ENCODE measurements at regions not wholly inside any gene's neighbourhood (a gene's known extent, or its start where the extent isn't known, plus 50 kb on each side); places are given as distances from the start of the nearest gene placed in this dataset.

DNA sequence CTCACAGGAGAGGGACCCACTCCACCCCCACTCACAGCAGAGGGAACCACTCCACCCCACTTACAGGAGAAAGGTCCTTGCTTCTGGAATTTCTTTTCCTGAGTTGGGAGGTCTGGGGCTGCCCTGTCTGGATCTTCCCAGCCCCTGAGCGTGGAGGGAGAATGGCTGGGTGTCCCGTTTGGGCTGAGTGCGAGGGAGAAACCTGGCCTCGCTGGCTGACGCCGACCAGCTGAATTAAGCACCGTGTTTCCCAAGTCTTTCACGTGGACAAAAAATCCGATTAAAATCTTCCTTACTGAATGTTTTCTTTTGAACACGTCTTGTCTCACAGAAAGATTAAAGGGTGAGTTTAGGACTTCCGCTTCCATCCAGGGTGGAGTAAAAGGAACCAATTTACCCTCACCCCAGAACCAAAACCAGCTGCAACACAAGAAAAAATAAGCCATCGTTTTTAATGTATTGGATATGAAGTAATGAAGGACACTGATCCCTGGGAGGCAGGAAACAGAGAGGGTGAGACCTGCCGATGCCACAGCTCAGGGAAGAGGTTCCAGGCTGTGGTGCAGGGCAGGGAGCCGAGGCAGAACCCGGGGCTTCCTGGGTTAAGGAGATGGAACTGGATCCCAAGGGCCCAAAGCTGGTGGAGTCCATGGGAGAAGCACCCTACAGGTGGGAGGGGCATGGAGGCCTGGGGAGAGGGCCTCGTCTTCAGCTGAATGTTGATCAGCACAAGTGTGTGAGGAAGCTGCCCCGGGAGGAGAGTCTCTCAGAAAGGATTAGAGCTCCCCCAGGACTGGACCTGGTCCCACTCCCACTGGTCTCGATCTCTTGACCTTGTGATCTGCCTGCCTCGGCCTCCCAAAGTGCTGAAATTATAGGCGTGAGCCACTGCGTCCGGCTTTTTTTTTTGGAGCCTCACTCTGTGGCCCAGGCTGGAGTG, 60.3 kb downstream of the RTP5 start:
- no peaks in the 10 kb centered on the region for H3K9me3 ChIP-seq (ENCODE audit: low read length)
- H3K4me3 ChIP-seq (ENCODE audit: low read depth, low read length, poor library complexity, severe bottlenecking) = no peak overlapping the region
- no peak for DNase-seq (ENCODE audit: low spot score)
- H3K4me2 ChIP-seq (ENCODE audit: low read length) = no peak overlapping the region
- no peak overlapping the region for H2AFZ ChIP-seq (ENCODE audit: low read length)
- H3K4me1 ChIP-seq (ENCODE audit: insufficient read depth, low read length, poor library complexity, severe bottlenecking) = no peaks in the 10 kb centered on the region
- H3K27ac ChIP-seq (ENCODE audit: low read depth, low read length, poor library complexity, severe bottlenecking) = no peak overlapping the region
- TF ChIP-seq, protein P1, sequence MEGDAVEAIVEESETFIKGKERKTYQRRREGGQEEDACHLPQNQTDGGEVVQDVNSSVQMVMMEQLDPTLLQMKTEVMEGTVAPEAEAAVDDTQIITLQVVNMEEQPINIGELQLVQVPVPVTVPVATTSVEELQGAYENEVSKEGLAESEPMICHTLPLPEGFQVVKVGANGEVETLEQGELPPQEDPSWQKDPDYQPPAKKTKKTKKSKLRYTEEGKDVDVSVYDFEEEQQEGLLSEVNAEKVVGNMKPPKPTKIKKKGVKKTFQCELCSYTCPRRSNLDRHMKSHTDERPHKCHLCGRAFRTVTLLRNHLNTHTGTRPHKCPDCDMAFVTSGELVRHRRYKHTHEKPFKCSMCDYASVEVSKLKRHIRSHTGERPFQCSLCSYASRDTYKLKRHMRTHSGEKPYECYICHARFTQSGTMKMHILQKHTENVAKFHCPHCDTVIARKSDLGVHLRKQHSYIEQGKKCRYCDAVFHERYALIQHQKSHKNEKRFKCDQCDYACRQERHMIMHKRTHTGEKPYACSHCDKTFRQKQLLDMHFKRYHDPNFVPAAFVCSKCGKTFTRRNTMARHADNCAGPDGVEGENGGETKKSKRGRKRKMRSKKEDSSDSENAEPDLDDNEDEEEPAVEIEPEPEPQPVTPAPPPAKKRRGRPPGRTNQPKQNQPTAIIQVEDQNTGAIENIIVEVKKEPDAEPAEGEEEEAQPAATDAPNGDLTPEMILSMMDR (conservative IDR thresholded peaks at IDR 0.05; ENCODE audit: low read length) = no peak
- CTCF ChIA-PET (ENCODE audit: unreplicated experiment) = no interaction called here
- no peaks in the 10 kb centered on the region for H4K20me1 ChIP-seq (ENCODE audit: insufficient read depth, low read length)
- no peaks in the 10 kb centered on the region for H3K79me2 ChIP-seq (ENCODE audit: insufficient read depth, low read depth, low read length)
- no peaks in the 10 kb centered on the region for H3K9me2 ChIP-seq (ENCODE audit: insufficient read depth, low read length)
- POLR2A ChIA-PET = no interaction called here
- no TSS peak for BruUV-seq (replicated peaks)
- intact Hi-C loops (cut with micrococcal nuclease; ENCODE audit: unreplicated experiment) = no loop called here
- H3K36me3 ChIP-seq (ENCODE audit: insufficient read depth, low read length) = 0 out of 2 replicates have a peak, but pooled peaks cover 7% of the 10 kb centered on the region

- TF ChIP-seq, protein P1 (conservative IDR thresholded peaks at IDR 0.05; ENCODE audit: low read length) = no peak
- no peak for TF ChIP-seq EZH2phosphoT487 (IDR thresholded peaks at IDR 0.05; ENCODE audit: borderline replicate concordance, low read depth, low read length)
- Histone ChIP-seq H3K79me2 (ENCODE audit: insufficient read depth, low read depth, low read length) (no peaks in the 10 kb centered on the region), H2AFZ (ENCODE audit: low read length) (no peak overlapping the region), H3K36me3 (ENCODE audit: insufficient read depth, low read length) (peaks cover 9% of the 10 kb centered on the region; the same call in 1 of the 2 replicates), H4K20me1 (ENCODE audit: insufficient read depth, low read length) (no peaks in the 10 kb centered on the region), H3K9me3 (ENCODE audit: low read length) (no peaks in the 10 kb centered on the region), H3K27ac (ENCODE audit: low read depth, low read length, poor library complexity, severe bottlenecking) (no peak overlapping the region), H3K9me2 (ENCODE audit: insufficient read depth, low read length) (no peaks in the 10 kb centered on the region), H3K4me3 (ENCODE audit: low read depth, low read length, poor library complexity, severe bottlenecking) (no peak overlapping the region), H3K4me2 (ENCODE audit: low read length) (no peak overlapping the region), H3K4me1 (ENCODE audit: insufficient read depth, low read length, poor library complexity, severe bottlenecking) (no peaks in the 10 kb centered on the region)
- ChIA-PET CTCF (ENCODE audit: unreplicated experiment) (no interaction called here), POLR2A (interaction anchor here (0.7 kb wide), 1 partner anchor 52 kb away, joined by 3 read pairs; no protein-coding TSS in a partner anchor)
- intact Hi-C loops (cut with micrococcal nuclease; ENCODE audit: unreplicated experiment) = no loop called here
- no TSS peak for BruUV-seq (replicated peaks)
- no peak for DNase-seq (ENCODE audit: low spot score)
Observed at GRCh38 chr2:241931084-241931975, 61.8 kb downstream of the RTP5 start.
